Common myeloid progenitor, CD34-positive (primary cell): ENCODE measurements at regions not wholly inside any gene's neighbourhood (a gene's known extent, or its start where the extent isn't known, plus 50 kb on each side); places are given as distances from the start of the nearest gene placed in this dataset.
A peak's percentile ranks its signal among the peaks of the same experiment; 100 is the strongest.

Source experiments
- CTCF ChIA-PET: fragments of 350-600 bp; sonication (Branson Sonifier 250); formaldehyde crosslinking; loops from one replicate; lab custom pipeline; 2021; ENCODE audit warnings: antibody characterized with exemption; lab: Charles Lee
- POLR2A ChIA-PET: fragments of 350-600 bp; sonication (Branson Sonifier 250); formaldehyde crosslinking; loops from one replicate; lab custom pipeline; 2021; ENCODE audit warnings: antibody characterized with exemption; lab: Charles Lee
- DNase-seq, 3 donors: peaks; one replicate each; pipeline versions ENCODE4 v3.0.0 to v3.0.0-alpha.2; 2013
- H3K27ac ChIP-seq, 2 experiments: 1 replicate in 1 of 2; 2 replicates in 1 of 2; pipeline ENCODE4 v1.7.0; 2013; ENCODE audit warnings: inconsistent platforms in 2 of 2, low read length in 2 of 2, mild to moderate bottlenecking in 2 of 2, low read depth in 1 of 2, moderate library complexity in 1 of 2; ENCODE audit not compliant: severe bottlenecking in 2 of 2, insufficient read depth in 1 of 2, poor library complexity in 1 of 2
- H3K27me3 ChIP-seq, 5 experiments: replicated peaks in 2 of 5; 1 replicate in 3 of 5; 2 replicates in 2 of 5; pipeline versions ENCODE4 v1.6.1 to v1.7.0; 2013; ENCODE audit warnings: low read length in 4 of 5, mild to moderate bottlenecking in 2 of 5, moderate library complexity in 2 of 5, inconsistent platforms in 1 of 5; ENCODE audit not compliant: insufficient read depth in 5 of 5, control insufficient read depth in 4 of 5
- H3K36me3 ChIP-seq, 4 experiments: 1 replicate in 2 of 4; 2 replicates in 2 of 4; pipeline versions ENCODE4 v1.6.1 to v1.7.0; 2013; ENCODE audit warnings: low read length in 3 of 4, control low read depth in 1 of 4, mild to moderate bottlenecking in 1 of 4; ENCODE audit not compliant: control insufficient read depth in 4 of 4, insufficient read depth in 4 of 4
- H3K4me1 ChIP-seq, 4 experiments: 1 replicate in 3 of 4; 2 replicates in 1 of 4; pipeline versions ENCODE4 v1.6.1 to v1.7.1; 2013; ENCODE audit warnings: low read length in 3 of 4, mild to moderate bottlenecking in 3 of 4, control low read depth in 1 of 4, inconsistent platforms in 1 of 4, moderate library complexity in 1 of 4; ENCODE audit not compliant: control insufficient read depth in 4 of 4, insufficient read depth in 4 of 4; ENCODE audit errors: control extremely low read depth in 1 of 4
- H3K4me3 ChIP-seq, 7 experiments: 1 replicate in 4 of 7; 2 replicates in 3 of 7; pipeline versions ENCODE4 v1.5.1 to v1.7.0; 2013; ENCODE audit warnings: mild to moderate bottlenecking in 7 of 7, low read length in 6 of 7, moderate library complexity in 6 of 7, inconsistent platforms in 2 of 7, low read depth in 2 of 7, control low read depth in 1 of 7; ENCODE audit not compliant: insufficient read depth in 4 of 7, control insufficient read depth in 1 of 7; ENCODE audit errors: extremely low read depth in 1 of 7
- H3K9me3 ChIP-seq, 5 experiments: 1 replicate in 4 of 5; 2 replicates in 1 of 5; pipeline versions ENCODE4 v1.6.1 to v1.7.1; 2013; ENCODE audit warnings: low read length in 4 of 5, mild to moderate bottlenecking in 2 of 5, inconsistent platforms in 1 of 5, low read depth in 1 of 5, moderate library complexity in 1 of 5; ENCODE audit not compliant: control insufficient read depth in 4 of 5, insufficient read depth in 2 of 5; ENCODE audit errors: control extremely low read depth in 1 of 5
- WGBS: methylation state at CpG from one replicate; pipeline ENCODE4 v1.1.5; 2013; ENCODE audit not compliant: insufficient coverage; 5-methylcytosine and 5-hydroxymethylcytosine counted together

DNA sequence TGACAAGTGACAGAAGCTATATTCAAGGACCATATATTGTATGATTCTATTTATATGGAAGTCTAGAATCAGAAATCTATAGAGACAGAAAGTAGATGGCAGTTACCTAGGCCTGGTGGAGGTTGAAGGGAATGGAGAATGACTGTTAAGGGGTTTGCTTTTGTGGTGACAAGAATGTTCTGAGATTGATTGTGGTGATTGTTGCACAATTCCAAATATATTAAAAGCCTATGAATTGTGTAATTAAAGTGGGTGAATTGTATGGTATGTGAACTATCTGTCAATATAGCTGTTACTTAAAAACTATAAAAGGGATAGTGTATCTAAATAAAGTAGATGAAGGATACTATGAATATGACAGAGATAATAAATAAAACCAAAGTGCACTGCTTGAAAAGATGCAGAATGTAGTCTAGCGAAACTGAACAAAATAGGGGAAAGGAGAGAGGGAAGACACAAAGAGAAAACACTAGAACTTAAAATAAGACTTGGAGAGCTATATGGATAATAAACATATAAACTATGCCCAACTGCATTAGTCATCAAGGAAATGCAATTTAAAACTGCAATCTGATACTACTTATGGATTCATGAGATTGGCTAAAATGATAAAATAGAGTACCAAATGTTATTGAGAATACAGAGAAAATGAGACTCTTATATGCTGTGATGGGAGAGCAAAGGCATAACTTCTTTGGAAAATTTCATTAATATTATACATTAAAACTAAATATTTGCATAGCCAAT, 82.1 kb upstream of the BANK1 start:
- no peak for DNase-seq
- Histone ChIP-seq H3K27me3 (no peaks in the 10 kb centered on the region), H3K9me3 (peaks cover 0 to 7% (median 0%) of the 10 kb centered on the region in 5 experiments), H3K4me1 (no peaks in the 10 kb centered on the region), H3K36me3 (no peaks in the 10 kb centered on the region), H3K27ac (no peak overlapping the region), H3K4me3 (no peak overlapping the region)
- WGBS: no CpG with 5 or more reads among the region's 1 CpG
- ChIA-PET CTCF (interaction anchor here (0.8 kb wide), 1 partner anchor 56 kb away, joined by 4 read pairs; no protein-coding TSS in a partner anchor), POLR2A (no interaction called here)

DNA sequence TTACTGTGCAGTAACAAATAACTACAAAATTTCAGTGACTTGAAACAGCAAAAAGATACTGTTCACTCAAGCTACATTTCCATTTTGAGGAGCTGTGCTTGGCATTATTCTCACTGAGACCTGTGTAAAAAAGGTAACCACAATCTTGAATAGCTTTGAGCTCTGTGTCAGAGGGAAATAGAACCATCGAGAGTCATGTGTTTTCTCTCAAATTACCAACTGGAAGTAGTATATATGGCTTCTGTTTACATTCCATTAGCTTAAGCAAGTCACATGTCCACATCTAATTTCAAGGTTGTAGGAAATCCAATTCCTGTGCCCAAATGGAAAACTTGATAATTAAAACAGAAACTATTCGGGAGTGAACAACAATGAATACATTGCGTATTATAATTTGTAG, 82.9 kb upstream of the BANK1 start:
- no CpG with 5 or more reads among the region's 3 CpGs for WGBS
- H3K27ac ChIP-seq: no peak overlapping the region
- H3K9me3 ChIP-seq: peaks cover 0 to 7% (median 0%) of the 10 kb centered on the region in 5 experiments
- no peaks in the 10 kb centered on the region for H3K27me3 ChIP-seq
- ChIA-PET POLR2A (no interaction called here), CTCF (interaction anchor here (0.8 to 1.6 kb wide), 2 partner anchors 16 to 56 kb away, joined by 3 to 4 read pairs; no protein-coding TSS in a partner anchor)
- no peak overlapping the region for H3K4me3 ChIP-seq
- no peak for DNase-seq
- no peaks in the 10 kb centered on the region for H3K36me3 ChIP-seq
- H3K4me1 ChIP-seq: no peaks in the 10 kb centered on the region

DNA sequence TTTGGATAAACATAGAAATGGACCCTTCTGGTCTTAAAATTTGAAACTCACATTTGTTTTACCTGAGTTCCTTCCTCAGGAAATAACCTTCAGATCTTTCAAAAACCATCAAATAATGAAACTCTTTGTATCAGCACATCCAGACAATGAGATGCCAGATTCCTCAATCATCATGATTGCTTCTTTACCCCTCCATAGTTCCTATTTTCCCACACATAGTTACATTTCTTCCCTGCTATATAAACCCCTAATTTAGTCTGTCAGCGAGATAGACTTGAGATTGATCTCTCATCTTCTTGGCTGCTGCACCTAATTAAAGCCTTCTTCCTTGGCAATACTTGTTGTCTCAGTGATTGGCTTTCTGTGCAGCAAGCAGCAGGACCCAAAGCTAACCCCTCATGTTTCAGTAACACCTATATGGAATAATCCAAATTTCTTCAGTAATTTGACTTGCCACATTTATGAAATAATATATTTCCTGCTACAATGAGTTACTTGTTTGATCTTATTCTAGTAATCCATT, 83.9 kb upstream of the BANK1 start:
- ChIA-PET CTCF (interaction anchor here (1.6 kb wide), 1 partner anchor 15 kb away, joined by 3 read pairs; no protein-coding TSS in a partner anchor), POLR2A (no interaction called here)
- Histone ChIP-seq H3K27me3 (no peaks in the 10 kb centered on the region), H3K4me3 (no peak overlapping the region), H3K9me3 (peaks cover 0 to 7% (median 0%) of the 10 kb centered on the region in 5 experiments), H3K27ac (no peak overlapping the region), H3K4me1 (no peaks in the 10 kb centered on the region), H3K36me3 (no peaks in the 10 kb centered on the region)
- no peak for DNase-seq
- 100% methylated on average over 1 of the region's 1 CpG for WGBS

DNA sequence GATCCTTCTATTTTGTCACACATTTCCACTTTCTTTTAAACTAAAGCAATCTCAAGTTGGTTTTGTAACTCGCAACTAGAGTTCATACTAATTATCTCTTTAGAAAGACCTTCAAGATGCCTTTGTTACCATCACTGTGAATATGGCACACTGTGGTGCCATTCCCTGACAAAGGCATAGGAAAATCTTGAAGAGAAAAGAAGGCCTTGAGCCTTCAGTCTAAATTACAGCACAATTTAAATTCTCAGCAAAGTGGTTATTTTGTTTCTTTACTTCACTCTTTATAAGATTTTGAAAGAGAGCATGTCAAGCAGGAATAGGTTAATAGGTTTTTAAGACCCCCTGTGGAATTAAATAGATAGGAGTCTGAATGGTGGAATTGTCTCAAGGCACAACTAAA, 89.0 kb upstream of the BANK1 start:
- POLR2A ChIA-PET: no interaction called here
- Histone ChIP-seq H3K4me1 (no peaks in the 10 kb centered on the region), H3K9me3 (peaks cover 0 to 3% (median 0%) of the 10 kb centered on the region in 5 experiments), H3K4me3 (no peak overlapping the region), H3K27ac (no peak overlapping the region), H3K36me3 (no peaks in the 10 kb centered on the region), H3K27me3 (no peaks in the 10 kb centered on the region)
- DNase-seq: no peak
- WGBS: no CpG with 5 or more reads among the region's 1 CpG
- CTCF ChIA-PET: no interaction called here

DNA sequence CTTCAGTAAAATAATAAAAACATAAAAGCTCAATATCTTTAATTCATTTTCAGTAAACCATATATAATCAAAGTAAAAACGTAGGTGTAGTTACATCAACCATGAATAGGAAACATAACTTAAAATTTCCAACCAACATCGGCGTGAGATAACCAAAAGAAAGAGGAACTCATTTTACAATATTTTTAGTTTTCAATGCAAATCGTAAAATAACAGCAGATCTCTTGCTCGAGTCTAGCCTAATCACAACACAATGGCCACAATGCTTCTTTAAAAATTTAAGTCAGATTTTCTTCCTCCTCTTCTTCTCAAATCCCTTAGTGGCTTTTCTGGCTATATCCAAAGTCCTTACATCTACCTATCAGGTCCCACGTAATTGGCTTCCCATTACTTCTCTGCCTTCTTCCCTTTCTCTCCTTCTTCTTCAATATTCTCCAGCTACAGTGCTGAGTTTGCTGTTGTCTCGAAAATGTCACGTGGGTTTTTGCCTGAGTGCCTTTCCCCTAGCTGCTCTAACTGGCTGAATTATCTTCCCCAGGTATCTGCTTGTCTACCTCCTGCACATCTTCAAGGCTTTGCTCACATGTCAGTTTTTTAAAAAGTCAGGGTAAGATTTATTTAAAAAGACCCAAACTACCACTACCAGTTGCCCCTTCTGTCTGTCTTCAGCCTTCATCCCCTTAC, 90.9 kb upstream of the BANK1 start:
- peak overlapping the region in 1 of 2 experiments; percentile 36 for H3K27ac ChIP-seq
- no peaks in the 10 kb centered on the region for H3K4me1 ChIP-seq
- H3K4me3 ChIP-seq: no peak overlapping the region
- WGBS: 22% methylated on average over 6 of the region's 8 CpGs
- H3K36me3 ChIP-seq: no peaks in the 10 kb centered on the region
- DNase-seq: peak in 2 of 3 donors; percentile 9 to 19
- CTCF ChIA-PET: interaction anchor here (1.0 kb wide), 1 partner anchor 31 kb away, joined by 3 read pairs; no protein-coding TSS in a partner anchor
- no peaks in the 10 kb centered on the region for H3K9me3 ChIP-seq
- H3K27me3 ChIP-seq: no peaks in the 10 kb centered on the region
- POLR2A ChIA-PET: no interaction called here

DNA sequence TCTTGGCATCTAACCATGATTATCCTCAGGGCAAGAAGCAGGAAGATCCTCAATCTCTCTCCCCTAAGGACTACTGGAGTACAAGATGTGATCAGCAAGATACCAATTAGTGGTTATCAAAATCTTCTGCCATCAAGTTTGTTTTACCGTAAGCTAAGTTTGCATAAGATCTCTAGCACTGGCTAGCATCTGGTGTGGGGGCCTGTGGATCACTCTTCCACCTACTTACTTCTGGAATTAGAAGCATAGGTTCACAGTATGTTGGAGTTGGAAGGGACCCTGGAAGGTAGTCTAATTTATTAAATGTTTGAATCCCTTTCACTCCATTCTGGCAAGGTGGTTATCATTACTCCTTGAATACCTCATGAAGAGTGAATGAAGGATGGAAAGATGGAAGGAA, 93.3 kb upstream of the BANK1 start:
- DNase-seq: no peak
- H3K9me3 ChIP-seq: no peaks in the 10 kb centered on the region
- peaks cover 0 to 2% (median 0%) of the 10 kb centered on the region in 4 experiments for H3K4me1 ChIP-seq
- no CpG with 5 or more reads among the region's 1 CpG for WGBS
- ChIA-PET POLR2A (no interaction called here), CTCF (no interaction called here)
- no peaks in the 10 kb centered on the region for H3K36me3 ChIP-seq
- no peak overlapping the region for H3K4me3 ChIP-seq
- no peaks in the 10 kb centered on the region for H3K27me3 ChIP-seq
- H3K27ac ChIP-seq: no peak overlapping the region
